GM19397 (cell line): ENCODE measurements at regions not wholly inside any gene's neighbourhood (a gene's known extent, or its start where the extent isn't known, plus 50 kb on each side); places are given as distances from the start of the nearest gene placed in this dataset.
"Not testable (repeated sequence)": the region's sequence is repeated elsewhere in the genome, so short reads cannot be mapped to it uniquely, and the experiment has no call there.

Experiments
- ATAC-seq: cut with Tn5 transposase; IDR thresholded peaks from one replicate; pipeline ENCODE4 v1.9.1; 2021; ENCODE audit warnings: mild to moderate bottlenecking, moderate library complexity; ENCODE audit not compliant: unreplicated experiment

DNA sequence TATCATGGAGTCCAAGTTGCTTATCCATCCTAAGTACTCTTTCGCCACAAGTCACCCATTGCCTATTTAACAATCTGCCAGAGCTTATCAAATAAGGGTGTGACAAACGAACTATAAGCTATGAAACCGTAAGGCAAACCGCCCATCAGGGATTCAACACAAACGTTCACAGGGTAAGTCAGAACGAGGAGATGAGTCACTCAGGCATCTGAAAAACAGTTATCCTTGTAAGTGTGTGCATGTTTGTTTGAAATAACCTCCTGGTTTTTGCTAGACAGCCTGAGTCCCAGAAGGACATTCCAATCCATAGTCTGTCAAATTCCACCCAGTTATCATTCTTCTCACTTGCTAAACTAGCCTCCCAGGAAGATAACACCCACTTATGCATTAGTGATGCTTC is 299.1 kb downstream of the PAX3 start:
- ATAC-seq, result no peak

DNA sequence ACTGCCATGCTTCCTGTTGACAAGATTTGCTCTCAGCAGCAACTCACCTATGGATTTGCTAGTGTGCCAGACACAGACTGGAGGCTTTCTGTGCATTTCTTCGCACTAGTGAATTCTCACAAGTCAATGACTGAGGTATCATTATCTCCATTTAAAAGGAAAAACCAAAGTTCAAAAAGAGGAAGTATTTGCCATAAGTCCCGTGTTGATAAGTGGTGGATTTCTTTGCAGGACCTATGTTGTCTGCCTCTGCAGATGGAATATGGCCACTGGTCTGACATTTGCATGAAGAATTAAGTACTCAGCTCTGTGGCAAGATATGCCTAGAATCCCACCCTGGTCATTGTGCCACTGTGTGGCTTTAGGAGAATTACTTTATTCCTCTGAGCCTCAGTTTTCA is 299.6 kb downstream of the PAX3 start:
- ATAC-seq, result no peak

DNA sequence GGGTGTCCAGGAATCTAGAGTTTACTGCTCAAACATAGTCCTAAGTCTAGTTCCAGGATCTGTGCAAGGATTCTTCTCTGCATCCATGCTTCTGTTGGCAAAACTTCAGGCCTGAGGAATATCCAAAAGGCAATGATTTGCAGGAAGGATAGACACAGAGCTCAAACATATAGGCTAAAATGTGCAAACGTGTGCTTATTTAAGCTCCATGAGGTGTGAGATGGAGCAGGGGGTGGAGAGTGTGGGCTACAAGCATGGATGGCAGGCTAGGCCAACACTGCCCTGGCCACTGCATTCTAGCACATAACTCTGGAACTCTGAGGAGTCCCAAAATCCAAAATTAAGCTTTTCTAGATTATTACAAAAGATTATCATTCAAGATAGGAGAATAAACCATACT is 301.1 kb downstream of the PAX3 start:
- ATAC-seq, result no peak

DNA sequence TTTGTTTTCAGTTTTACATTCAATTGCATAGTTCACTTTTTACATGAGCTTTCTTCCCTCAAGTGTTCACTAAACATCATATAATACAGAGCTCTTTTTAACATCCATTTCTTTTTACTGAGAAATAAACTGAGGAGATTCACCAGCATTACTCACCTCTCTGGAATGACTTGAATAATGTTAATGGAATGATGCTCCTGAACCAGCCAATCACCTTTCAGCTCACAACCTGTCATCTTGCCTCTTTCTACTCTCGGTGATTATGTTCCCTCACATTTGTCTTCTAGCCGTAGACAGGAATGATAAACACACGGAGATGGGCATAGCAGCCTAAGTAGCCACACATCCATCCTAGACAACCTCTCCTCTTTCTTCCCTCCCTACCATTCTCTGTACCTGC is 301.7 kb downstream of the PAX3 start:
- no peak for ATAC-seq

DNA sequence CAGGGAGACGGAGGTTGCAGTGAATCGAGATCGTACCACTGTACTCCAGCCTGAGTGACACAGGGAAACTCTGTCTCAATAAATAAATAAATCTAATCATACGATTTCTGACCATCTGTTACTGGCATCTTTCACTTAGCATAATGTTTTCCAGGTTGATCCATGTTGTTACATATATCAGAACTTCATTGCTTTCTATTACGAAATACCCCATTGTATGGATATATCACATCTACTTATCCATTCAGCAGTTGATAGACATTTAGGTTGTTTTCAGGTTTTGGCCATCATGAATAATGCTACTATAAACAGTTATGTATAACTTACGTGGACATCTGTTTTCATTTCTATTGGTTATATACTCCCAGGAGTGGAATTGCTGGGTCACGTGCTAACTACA is 303.9 kb downstream of the PAX3 start:
- no peak for ATAC-seq

DNA sequence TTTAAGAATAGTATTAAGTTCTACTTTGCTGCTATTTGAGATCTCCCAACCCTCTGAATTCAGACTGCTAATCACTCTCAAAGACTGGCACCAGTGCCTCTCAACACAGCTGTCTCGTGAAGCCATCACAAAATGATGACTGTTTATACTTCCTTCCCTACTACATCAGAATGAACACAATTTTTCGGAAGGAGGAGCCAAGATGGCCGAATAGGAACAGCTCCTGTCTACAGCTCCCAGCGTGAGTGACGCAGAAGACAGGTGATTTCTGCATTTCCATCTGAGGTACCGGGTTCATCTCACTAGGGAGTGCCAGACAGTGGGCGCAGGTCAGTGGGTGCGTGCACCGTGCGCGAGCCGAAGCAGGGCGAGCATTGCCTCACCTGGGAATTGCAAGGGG is 314.4 kb downstream of the PAX3 start:
- not testable (repeated sequence) for ATAC-seq

DNA sequence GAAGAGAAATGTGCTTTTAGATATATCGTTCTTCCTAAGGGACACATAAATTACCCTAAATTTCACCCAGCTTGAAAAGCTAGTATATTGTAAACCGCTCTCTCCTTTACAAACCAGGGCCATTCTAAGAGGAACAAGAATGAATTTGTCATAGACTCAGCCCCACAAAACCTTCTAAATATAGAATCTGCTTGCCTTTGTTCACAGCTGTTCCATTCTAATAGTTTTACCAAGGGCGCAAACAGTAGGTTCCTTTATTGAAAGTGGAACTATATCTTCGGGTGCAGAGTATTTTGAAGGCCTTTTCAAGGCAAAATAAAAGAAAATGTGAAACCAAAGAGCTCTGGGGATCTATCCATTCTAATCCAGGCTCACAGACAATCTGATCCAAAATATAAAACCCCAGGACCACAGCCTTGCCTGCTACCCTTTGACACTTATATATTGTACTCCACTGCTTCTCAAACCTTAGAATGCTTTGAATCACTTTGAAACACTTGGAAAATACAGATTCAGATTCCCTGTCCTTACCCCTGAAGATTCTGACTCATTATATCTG is 316.8 kb downstream of the PAX3 start:
- no peak for ATAC-seq

DNA sequence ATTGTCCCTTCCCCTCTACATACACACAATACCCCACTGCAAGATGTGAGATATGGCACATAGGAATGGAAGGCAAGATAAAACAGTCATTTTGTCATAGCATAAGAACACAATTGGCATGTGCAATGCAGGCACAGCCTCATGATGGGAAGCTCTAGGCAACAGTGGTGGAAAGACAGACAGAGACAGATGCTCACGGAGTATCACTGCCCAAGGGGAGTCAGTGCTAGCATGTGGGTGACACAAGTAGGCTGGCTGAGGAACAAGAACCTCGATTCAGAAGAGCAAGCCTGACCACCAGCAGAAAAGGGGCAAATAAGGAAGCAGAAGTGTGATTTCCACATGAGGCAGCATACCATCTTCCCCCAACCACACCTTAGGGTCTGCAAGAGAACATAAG is 323.6 kb downstream of the PAX3 start:
- no peak for ATAC-seq

DNA sequence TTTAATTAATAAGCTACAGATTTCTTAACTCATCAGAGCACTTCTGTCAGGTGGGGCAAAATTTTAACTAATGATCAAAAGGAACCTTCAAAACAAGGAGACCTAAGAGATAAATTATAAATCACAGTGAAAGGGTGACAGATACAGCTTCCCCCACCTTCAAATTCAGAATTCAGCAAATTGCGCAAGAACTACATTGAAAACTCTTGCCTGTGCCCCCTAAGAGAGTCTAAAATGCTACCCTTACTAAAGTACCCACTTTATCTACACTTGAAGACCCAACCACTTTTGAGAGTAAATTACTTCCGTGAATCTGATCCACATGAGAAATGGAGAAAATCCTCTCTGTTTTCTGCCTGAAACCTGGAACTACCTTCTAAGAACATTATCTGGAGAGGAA is 324.9 kb downstream of the PAX3 start:
- ATAC-seq, result no peak

DNA sequence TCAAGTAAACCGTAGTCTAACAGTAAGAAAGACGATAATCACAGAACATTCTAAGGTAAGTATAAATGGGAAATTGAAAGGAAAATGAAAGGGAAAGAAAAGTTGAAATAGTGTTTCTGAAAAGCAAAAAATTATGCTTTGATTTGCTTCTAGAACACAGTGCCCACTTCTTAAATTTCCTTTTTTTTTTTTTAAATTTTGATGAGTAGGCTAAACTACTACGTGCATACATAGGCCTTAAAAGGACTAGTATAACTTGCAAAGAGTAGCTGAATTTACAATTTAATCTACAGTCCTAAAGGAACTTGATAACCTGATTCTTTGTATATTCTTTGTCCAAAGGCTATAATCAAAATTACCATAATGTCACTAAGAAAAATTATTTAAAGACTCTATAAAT is 325.3 kb downstream of the PAX3 start:
- no peak for ATAC-seq

DNA sequence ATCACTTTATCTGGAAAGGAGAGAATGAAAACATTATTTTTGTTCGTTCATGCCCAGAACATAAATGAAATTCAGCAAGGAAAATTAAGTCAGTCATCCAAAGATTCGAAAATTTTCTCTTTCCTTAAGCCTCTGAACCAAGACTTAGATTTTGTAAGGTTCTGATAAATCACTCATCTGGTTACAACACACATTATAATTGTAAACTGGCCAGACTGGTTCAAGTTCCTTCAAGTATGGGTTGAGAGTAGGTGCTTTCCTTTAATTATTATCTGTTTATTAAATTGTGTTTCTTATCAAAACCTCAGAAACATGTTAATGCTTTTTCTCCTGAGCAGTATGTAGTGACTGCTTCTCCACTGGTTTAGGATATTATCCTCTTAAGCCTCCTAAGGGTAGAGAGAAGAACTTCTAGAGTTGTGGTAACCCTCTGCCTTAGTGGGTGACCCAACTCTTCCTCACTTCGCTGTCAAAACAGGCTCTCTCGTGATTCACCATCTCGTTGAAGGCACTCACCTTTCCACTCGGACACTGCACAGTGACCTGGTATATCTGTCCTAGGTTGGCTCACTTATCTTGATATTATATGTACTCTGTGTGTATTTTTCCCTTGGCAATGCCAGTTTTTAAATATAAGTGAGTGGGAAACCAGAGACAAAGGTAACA is 325.9 kb downstream of the PAX3 start:
- no peak for ATAC-seq

DNA sequence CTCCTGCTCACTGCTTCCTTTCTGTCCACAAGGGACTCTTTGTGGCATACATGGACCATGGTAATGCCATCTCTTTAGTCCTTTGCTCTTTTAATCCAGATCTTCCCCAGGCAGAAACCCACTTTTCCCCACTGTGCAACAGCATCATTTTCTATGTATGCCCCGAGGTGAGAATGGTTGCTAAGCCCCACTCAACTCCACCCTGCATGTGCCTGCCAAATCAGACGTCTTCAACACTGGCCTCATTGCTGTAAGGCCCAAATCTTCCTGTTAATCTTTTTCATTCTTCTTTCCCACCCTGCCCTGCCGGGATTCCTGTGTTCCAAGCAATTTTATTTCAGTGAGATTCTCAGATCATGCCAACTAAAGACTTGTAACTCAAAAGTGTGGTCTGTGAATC is 328.4 kb downstream of the PAX3 start:
- ATAC-seq, result no peak

DNA sequence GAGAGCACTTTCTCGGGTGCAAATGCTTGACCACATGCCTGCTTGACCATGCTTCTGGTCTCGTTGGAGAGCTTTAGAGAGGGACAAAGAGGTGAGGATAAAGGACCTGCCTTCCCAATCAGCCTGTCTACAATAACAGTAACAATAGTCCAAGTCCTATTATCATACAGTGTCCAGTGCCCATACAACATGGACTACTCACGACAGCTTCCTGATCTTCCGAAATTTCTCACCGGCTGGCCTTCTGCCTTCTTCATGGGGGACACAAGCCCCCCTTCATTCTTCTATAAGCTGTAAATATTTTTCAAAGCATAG is 329.0 kb downstream of the PAX3 start:
- ATAC-seq, result no peak

DNA sequence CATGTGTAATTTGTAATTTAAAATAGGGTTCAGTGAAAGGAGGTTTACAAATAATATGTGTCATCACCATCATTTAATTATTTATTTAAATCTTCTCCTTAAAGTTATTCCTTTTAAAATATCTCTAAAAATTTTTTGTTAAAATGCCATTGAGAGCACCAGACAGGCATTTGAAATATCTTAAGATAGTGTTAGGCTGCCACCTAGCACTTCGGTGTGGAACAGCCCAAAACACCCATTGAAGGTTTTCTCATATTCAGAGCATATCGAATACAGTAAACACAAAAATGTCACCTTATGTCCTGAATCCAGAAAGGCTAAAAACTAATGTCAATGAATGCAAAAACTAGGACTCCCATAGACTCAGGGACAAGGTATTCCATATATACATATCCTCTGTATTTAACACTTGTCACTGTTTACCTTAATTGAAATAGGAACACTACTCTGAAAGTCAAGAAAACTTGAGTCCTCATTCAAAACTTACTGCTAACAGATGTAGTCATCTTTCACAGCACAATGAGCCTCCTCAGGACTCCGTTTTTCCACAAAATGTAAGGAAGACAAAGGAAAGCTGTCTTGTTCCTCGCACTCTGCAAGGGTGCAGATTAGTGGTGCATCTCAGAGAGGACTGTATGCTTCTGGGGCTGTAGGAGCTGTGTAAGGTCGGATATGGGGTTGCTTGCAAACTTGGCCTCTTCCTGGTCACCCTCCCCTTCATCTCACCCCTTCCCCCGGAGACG is 329.5 kb downstream of the PAX3 start:
- no peak for ATAC-seq

DNA sequence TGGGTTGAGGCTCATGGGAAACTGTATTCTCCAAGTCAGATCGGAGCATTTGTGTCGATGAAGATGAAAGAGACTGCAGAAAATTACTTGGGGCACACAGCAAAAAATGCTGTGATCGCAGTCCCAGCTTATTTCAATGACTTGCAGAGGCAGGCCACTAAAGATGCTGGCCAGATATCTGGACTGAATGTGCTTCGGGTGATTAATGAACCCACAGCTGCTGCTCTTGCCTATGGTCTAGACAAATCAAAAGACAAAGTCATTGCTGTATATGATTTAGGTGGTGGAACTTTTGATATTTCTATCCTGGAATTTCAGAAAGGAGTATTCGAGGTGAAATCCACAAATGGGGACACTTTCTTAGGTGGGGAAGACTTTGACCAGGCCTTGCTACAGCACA is 336.6 kb downstream of the PAX3 start:
- no peak for ATAC-seq

DNA sequence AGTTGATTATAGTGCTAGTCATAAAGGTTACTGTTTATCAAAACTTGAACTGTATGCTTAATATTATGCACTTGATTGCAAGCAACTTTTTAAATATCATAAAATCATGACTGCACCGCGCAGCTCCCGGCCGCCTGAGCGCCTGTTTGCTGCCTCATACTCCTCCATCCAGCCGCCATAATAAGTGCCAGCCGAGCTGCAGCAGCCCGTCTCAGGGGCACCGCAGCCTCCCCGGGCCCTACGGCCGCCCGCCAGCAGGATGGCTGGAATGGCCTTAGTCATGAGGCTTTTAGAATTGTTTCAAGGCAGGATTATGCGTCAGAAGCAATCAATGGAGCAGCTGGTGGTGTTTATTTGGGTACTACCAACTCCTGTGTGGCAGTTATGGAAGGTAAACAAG is 337.2 kb downstream of the PAX3 start:
- ATAC-seq, result no peak

DNA sequence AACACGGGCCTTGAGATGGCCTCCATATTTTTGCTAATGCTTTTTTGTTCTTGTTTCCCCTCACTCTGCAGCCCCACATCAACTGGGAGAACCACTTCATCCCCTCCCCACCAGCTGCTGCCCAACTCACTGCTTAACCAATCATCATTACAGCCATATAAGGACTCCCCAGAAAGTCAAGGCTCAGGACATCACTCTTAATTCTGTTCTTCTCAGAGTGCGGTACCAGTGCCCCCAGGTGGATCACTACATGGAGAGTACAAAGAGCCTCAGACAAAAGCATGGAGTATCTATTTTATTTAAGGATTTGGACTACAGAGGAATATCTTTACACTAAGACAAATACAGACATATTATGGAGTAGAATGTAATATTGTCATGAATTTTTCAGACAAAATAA is 340.6 kb downstream of the PAX3 start:
- ATAC-seq, result no peak

DNA sequence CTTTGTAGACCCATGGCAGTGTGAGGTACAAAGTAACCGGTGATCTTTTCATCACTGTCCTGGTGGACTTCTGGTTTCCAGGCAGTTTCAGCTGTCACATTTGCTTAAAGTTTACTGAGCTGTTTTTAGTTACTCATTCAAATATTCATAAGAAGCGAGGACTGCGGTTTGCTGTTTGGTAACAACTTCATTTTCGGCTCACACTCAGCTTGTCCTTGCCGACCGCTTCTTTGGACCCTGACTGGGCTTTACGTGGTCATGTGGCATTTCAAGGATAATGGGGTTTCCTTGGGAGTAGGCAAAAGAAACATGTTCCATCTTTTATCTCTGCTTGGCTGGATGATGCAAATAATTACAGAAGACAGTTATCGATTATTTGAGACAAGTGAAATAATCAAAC is 350.7 kb downstream of the PAX3 start:
- ATAC-seq, result no peak

DNA sequence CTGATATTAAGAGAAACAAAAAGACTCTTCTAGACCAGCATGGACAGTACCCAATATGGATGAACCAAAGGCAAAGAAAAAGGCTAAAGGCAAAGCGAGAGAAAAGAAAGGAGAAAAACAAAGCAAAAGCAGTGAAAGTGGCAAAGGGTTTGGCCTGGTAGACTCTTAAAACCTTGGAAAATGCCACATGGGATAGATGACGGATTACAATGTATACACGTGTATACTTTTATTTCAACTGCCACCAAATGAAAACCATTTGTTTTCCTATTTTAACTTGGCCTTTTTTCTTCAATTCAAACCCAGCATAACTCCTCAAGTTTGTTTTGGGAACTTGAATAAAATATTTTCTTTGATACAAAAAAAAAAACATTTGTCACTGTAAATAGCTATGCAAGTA is 354.3 kb downstream of the PAX3 start:
- not testable (repeated sequence) for ATAC-seq

DNA sequence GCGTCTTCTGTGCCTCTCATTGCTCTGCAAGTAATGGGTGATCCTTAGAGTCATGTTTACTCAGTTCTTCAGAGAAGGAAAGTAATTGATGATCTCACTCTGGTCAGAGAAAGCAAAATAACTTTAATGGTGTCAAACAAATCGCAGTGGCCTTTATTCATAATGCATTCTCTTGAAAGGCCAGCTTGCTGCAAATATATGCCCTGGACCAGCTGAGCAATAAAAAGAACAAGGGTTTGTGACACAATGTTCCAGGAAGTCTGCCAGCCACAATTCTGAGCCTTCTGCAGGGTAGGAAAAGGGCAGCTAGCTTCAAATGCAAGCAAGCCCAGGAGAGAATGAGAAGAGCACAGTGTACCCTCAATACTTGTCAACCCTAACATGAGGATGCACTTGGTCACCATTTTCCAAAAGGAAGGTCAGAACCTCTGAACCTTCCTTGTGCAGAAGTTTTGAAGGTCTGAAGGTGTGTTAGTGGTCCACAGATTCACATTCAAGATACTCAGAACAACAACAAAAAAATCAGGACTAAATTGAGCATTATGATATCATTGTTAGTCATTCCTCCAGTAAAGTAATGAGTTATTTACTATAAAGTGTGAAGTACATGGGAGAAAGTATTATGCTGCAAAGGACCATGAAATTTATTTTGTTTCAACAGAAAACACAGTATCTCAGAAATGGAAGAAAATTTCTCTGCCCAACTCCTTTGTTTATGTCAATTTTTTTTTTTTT is 355.6 kb downstream of the PAX3 start:
- no peak for ATAC-seq

DNA sequence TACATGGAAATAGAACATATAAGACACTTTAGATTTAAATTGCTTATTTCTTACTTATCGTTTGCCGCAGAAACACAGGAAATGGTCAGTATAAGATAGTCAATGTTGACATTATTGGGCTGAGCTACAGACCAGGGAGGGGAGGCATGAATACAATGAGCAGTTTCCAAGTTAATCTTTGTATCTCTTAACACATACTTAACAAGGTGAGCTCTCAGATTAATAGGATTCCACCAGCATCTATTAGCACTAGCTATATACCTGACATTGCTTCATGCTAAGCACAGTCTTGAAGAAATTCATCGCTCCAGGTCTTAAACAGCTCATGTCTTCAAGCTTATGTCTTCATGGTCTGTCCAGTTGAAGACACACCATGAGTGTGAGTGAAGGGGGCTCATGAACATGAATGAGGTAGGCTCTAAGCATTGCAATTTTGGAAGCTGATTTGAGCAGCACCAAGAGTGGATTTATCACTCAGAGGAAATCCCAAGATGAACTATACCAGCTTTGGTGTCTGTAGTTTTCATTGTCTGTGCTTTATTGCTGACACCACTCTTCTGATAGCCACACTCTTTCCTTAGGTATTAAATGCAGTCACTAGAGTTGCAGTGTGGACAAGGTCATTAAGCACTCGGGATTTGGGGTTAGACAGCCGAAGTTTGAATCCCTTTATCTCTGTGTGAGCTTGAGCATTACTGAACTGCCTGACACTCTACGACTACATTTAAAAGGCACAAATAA is 359.3 kb upstream of the EPHA4 start:
- ATAC-seq, result no peak
